ENCODE measurements at regions not wholly inside any gene's neighbourhood (a gene's known extent, or its start where the extent isn't known, plus 50 kb on each side); places are given as distances from the start of the nearest gene placed in this dataset.

DNA sequence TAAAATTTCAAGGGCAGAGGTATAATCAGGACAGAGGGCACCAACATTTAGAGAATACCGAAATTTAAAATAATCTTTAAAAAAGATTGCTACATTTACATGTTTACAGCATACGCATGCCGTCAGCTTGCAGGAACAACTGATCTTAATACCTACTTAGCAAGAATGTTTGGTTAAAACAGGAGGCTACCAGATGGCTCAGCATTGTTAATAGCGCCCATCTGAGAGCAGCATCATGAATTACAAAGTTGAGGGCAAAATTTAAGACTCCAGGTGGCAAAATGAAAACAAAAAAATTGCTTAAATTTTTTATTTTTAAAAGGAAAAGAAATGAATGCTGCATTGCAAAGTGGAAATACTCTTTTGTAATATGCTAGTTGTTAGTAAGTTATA is 241.3 kb downstream of the C4orf33 start:
- Histone ChIP-seq H3K27ac (ENCODE audit: extremely low read depth, low read depth, low read length) (no peak overlapping the region), H3K4me3 (no peak overlapping the region), H3K9me1 (ENCODE audit: control insufficient read depth, insufficient read depth, low read length) (no peaks in the 10 kb centered on the region), H3K36me3 (ENCODE audit: control insufficient read depth, insufficient read depth, low read length) (no peaks in the 10 kb centered on the region), H3K27me3 (ENCODE audit: control insufficient read depth in 2 of 2, insufficient read depth in 2 of 2, low read length in 2 of 2) (no peaks in the 10 kb centered on the region), H4K20me1 (replicated peaks; ENCODE audit: control insufficient read depth, insufficient read depth, low read length) (no peaks in the 10 kb centered on the region), H3K4me1 (replicated peaks in 1 of 2; ENCODE audit: control insufficient read depth in 2 of 2, insufficient read depth in 2 of 2, low read length in 2 of 2) (no peaks in the 10 kb centered on the region), H3K9me3 (replicated peaks; ENCODE audit: control insufficient read depth, insufficient read depth, low read depth, low read length) (no peaks in the 10 kb centered on the region), H3K9ac (ENCODE audit: insufficient read depth in 1 of 2, low read depth in 2 of 2, low read length in 2 of 2) (no peak overlapping the region), H2AFZ (ENCODE audit: low read depth, low read length) (no peak overlapping the region), H3K79me2 (ENCODE audit: control insufficient read depth, insufficient read depth, low read length) (no peaks in the 10 kb centered on the region), H3K4me2 (ENCODE audit: insufficient read depth, low read length) (no peak overlapping the region)
- no peak for FAIRE-seq
- ATAC-seq, result no peak
- CTCF ChIA-PET (ENCODE audit: low intra/inter-chr PET ratio), result no interaction called here
- DNase-seq (ENCODE audit: extremely low read depth in 1 of 4, low spot score in 3 of 4), result no peak
- TF ChIP-seq SNIP1 (IDR thresholded peaks at IDR 0.05; ENCODE audit: low read depth), result no peak
- TF ChIP-seq, protein P1, sequence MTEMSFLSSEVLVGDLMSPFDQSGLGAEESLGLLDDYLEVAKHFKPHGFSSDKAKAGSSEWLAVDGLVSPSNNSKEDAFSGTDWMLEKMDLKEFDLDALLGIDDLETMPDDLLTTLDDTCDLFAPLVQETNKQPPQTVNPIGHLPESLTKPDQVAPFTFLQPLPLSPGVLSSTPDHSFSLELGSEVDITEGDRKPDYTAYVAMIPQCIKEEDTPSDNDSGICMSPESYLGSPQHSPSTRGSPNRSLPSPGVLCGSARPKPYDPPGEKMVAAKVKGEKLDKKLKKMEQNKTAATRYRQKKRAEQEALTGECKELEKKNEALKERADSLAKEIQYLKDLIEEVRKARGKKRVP (CRISPR knock-in tag; IDR thresholded peaks at IDR 0.05), result no peak
- TF ChIP-seq, protein P2, sequence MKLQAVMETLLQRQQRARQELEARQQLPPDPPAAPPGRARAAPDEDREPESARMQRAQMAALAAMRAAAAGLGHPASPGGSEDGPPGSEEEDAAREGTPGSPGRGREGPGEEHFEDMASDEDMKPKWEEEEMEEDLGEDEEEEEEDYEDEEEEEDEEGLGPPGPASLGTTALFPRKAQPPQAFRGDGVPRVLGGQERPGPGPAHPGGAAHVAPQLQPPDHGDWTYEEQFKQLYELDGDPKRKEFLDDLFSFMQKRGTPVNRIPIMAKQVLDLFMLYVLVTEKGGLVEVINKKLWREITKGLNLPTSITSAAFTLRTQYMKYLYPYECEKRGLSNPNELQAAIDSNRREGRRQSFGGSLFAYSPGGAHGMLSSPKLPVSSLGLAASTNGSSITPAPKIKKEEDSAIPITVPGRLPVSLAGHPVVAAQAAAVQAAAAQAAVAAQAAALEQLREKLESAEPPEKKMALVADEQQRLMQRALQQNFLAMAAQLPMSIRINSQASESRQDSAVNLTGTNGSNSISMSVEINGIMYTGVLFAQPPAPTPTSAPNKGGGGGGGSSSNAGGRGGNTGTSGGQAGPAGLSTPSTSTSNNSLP (IDR thresholded peaks at IDR 0.05; ENCODE audit: borderline replicate concordance, low read depth, low read length), result no peak
- no peak for TF ChIP-seq ZNF77 (CRISPR knock-in tag; IDR thresholded peaks at IDR 0.05)
- no peak for TF ChIP-seq KLF10 (CRISPR knock-in tag; IDR thresholded peaks at IDR 0.05)
- TF ChIP-seq, protein P3, sequence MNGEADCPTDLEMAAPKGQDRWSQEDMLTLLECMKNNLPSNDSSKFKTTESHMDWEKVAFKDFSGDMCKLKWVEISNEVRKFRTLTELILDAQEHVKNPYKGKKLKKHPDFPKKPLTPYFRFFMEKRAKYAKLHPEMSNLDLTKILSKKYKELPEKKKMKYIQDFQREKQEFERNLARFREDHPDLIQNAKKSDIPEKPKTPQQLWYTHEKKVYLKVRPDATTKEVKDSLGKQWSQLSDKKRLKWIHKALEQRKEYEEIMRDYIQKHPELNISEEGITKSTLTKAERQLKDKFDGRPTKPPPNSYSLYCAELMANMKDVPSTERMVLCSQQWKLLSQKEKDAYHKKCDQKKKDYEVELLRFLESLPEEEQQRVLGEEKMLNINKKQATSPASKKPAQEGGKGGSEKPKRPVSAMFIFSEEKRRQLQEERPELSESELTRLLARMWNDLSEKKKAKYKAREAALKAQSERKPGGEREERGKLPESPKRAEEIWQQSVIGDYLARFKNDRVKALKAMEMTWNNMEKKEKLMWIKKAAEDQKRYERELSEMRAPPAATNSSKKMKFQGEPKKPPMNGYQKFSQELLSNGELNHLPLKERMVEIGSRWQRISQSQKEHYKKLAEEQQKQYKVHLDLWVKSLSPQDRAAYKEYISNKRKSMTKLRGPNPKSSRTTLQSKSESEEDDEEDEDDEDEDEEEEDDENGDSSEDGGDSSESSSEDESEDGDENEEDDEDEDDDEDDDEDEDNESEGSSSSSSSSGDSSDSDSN (IDR thresholded peaks at IDR 0.05; ENCODE audit: borderline replicate concordance in 1 of 2, low read depth in 2 of 2, low read length in 2 of 2), result no peak
- TF ChIP-seq FOXJ2 (tag; IDR thresholded peaks at IDR 0.05), result no peak
- TF ChIP-seq, protein P4, sequence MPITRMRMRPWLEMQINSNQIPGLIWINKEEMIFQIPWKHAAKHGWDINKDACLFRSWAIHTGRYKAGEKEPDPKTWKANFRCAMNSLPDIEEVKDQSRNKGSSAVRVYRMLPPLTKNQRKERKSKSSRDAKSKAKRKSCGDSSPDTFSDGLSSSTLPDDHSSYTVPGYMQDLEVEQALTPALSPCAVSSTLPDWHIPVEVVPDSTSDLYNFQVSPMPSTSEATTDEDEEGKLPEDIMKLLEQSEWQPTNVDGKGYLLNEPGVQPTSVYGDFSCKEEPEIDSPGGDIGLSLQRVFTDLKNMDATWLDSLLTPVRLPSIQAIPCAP (CRISPR knock-in tag; IDR thresholded peaks at IDR 0.05; ENCODE audit: borderline replicate concordance), result no peak
- TF ChIP-seq KDM2B (CRISPR knock-in tag; IDR thresholded peaks at IDR 0.05), result no peak
- TF ChIP-seq CHD2 (IDR thresholded peaks at IDR 0.05; ENCODE audit: low read depth, low read length), result no peak
- no peak for TF ChIP-seq ARID2 (IDR thresholded peaks at IDR 0.05)
- TF ChIP-seq, protein P5, sequence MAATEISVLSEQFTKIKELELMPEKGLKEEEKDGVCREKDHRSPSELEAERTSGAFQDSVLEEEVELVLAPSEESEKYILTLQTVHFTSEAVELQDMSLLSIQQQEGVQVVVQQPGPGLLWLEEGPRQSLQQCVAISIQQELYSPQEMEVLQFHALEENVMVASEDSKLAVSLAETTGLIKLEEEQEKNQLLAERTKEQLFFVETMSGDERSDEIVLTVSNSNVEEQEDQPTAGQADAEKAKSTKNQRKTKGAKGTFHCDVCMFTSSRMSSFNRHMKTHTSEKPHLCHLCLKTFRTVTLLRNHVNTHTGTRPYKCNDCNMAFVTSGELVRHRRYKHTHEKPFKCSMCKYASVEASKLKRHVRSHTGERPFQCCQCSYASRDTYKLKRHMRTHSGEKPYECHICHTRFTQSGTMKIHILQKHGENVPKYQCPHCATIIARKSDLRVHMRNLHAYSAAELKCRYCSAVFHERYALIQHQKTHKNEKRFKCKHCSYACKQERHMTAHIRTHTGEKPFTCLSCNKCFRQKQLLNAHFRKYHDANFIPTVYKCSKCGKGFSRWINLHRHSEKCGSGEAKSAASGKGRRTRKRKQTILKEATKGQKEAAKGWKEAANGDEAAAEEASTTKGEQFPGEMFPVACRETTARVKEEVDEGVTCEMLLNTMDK (IDR thresholded peaks at IDR 0.05; ENCODE audit: borderline replicate concordance, insufficient read depth, low read depth, low read length, poor library complexity, severe bottlenecking), result no peak
- no peak for TF ChIP-seq BDP1 (IDR thresholded peaks at IDR 0.05; ENCODE audit: insufficient read depth, insufficient read length)
- in situ Hi-C loops (cut with MboI) (no loop called here), intact Hi-C loops (cut with micrococcal nuclease) (no loop called here)
- no TSS peak for BruUV-seq (replicated peaks)
- 0% methylated on average over 4 of the region's 4 CpGs for WGBS (ENCODE audit: insufficient coverage, low coverage, missing lambda C conversion rate)
- POLR2A ChIA-PET, result no interaction called here
